ENCODE measurements at regions not wholly inside any gene's neighbourhood (a gene's known extent, or its start where the extent isn't known, plus 50 kb on each side); places are given as distances from the start of the nearest gene placed in this dataset.

- WGBS (ENCODE audit: low lambda C conversion rate, missing lambda C conversion rate): 33% methylated on average over 7 of the region's 7 CpGs
Measured at GRCh38 chr18:25876330-25876948, 214.0 kb downstream of the SS18 start.

DNA sequence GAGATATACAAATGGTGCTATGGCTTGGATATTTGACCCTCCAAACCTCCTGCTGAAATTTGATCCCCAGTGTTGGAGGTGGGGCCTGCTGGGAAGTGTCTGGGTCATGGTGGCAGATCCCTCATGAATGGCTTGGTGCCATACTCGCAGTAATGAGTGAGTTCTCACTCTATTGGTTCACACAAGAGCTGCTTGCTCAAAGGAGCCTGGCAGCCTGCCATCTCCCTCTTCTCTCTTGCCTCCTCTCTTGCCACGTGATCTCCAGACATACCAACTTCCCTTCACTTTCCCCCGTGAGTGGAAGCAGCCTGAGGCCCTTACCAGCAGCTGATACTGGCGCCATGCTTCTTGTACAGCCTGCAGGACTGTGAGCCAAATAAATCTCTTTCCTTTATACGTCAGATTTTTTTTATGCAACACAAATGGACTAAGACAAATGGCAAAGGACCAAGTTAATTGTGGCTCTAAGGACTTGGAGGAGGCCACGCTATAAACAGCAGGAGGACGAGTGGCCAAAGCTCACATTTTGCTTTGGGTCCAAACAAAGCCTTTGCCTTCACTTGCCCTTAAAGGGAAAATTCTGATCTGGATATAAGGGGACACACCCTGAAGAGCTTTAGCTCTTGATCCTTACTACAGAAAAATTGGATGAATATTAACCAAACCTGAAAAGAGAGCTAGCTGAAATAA is 214.7 kb downstream of the SS18 start:
- Histone ChIP-seq H3K9me3 (ENCODE audit: low read depth) (no peaks in the 10 kb centered on the region), H3K27ac (no peak overlapping the region), H3K4me3 (no peak overlapping the region), H3K36me3 (replicated peaks; ENCODE audit: insufficient read depth, low read depth) (no peaks in the 10 kb centered on the region), H4K20me1 (ENCODE audit: insufficient read depth, poor library complexity, severe bottlenecking) (no peaks in the 10 kb centered on the region), H3K9me2 (replicated peaks; ENCODE audit: insufficient read depth) (no peaks in the 10 kb centered on the region), H3K4me2 (peak overlapping the region; percentile 4), H3K4me1 (ENCODE audit: insufficient read depth) (no peaks in the 10 kb centered on the region), H3K27me3 (peaks cover 23% of the 10 kb centered on the region), H2AFZ (no peak overlapping the region), H3K79me2 (no peaks in the 10 kb centered on the region)
- WGBS (ENCODE audit: low lambda C conversion rate, missing lambda C conversion rate): 79% methylated on average over 7 of the region's 7 CpGs
- TF ChIP-seq CTCF (IDR thresholded peaks at IDR 0.05; ENCODE audit: poor library complexity): no peak
- no peak for TF ChIP-seq EZH2 (IDR thresholded peaks at IDR 0.05; ENCODE audit: borderline replicate concordance)
- TF ChIP-seq EZH2phosphoT487 (IDR thresholded peaks at IDR 0.05; ENCODE audit: low read depth, severe bottlenecking, unreplicated experiment): no peak
- DNase-seq (ENCODE audit: low spot score): no peak

More at GRCh38 chr18:25876330-25876948, 214.0 kb downstream of the SS18 start:
- TF ChIP-seq EZH2phosphoT487 (IDR thresholded peaks at IDR 0.05; ENCODE audit: low read depth, severe bottlenecking, unreplicated experiment) (no peak), EZH2 (IDR thresholded peaks at IDR 0.05; ENCODE audit: borderline replicate concordance) (no peak), CTCF (IDR thresholded peaks at IDR 0.05; ENCODE audit: poor library complexity) (no peak)
- H3K9me3 ChIP-seq (ENCODE audit: low read depth): no peaks in the 10 kb centered on the region
- no peaks in the 10 kb centered on the region for H3K36me3 ChIP-seq (replicated peaks; ENCODE audit: insufficient read depth, low read depth)
- no peaks in the 10 kb centered on the region for H3K79me2 ChIP-seq
- H3K27me3 ChIP-seq: peaks cover 23% of the 10 kb centered on the region
- peak overlapping the region; percentile 4 for H3K4me2 ChIP-seq
- H4K20me1 ChIP-seq (ENCODE audit: insufficient read depth, poor library complexity, severe bottlenecking): no peaks in the 10 kb centered on the region
- H3K4me1 ChIP-seq (ENCODE audit: insufficient read depth): no peaks in the 10 kb centered on the region
- no peak overlapping the region for H3K27ac ChIP-seq
- H3K9me2 ChIP-seq (replicated peaks; ENCODE audit: insufficient read depth): no peaks in the 10 kb centered on the region
- no peak overlapping the region for H3K4me3 ChIP-seq
- no peak for DNase-seq (ENCODE audit: low spot score)
- H2AFZ ChIP-seq: no peak overlapping the region

DNA sequence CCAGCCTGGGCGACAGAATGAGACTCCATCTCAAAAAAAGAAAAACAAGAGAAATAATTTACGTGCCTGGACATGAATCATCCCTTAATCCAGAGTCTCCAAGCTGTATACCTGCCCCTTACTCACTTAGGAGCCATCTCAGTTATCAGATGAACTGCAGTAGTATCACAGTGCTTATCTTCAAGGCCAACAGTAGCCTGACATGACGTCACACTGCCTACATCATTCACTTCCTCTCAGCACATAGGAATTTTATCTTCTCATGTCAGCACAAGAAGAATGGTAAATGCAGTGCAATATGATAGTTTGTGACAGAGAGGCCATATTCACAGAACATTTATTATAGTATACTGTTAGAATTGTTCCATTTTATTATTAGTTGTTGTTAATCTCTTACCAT is 216.6 kb downstream of the SS18 start:
- WGBS (ENCODE audit: low lambda C conversion rate, missing lambda C conversion rate): 71% methylated on average over 3 of the region's 3 CpGs
- no peak for DNase-seq (ENCODE audit: low spot score)
- Histone ChIP-seq H3K36me3 (replicated peaks; ENCODE audit: insufficient read depth, low read depth) (no peaks in the 10 kb centered on the region), H3K4me1 (ENCODE audit: insufficient read depth) (no peaks in the 10 kb centered on the region), H3K27ac (no peak overlapping the region), H3K4me3 (no peak overlapping the region), H4K20me1 (ENCODE audit: insufficient read depth, poor library complexity, severe bottlenecking) (no peaks in the 10 kb centered on the region), H3K9me2 (replicated peaks; ENCODE audit: insufficient read depth) (no peaks in the 10 kb centered on the region), H3K27me3 (peaks cover 11% of the 10 kb centered on the region), H2AFZ (no peak overlapping the region), H3K4me2 (no peak overlapping the region), H3K9me3 (ENCODE audit: low read depth) (no peaks in the 10 kb centered on the region), H3K79me2 (no peaks in the 10 kb centered on the region)
- TF ChIP-seq CTCF (IDR thresholded peaks at IDR 0.05; ENCODE audit: poor library complexity) (no peak), EZH2phosphoT487 (IDR thresholded peaks at IDR 0.05; ENCODE audit: low read depth, severe bottlenecking, unreplicated experiment) (no peak), EZH2 (IDR thresholded peaks at IDR 0.05; ENCODE audit: borderline replicate concordance) (no peak)
